Mesenchymal stem cell (in vitro differentiated cells and primary cell): ENCODE measurements at regions not wholly inside any gene's neighbourhood (a gene's known extent, or its start where the extent isn't known, plus 50 kb on each side); places are given as distances from the start of the nearest gene placed in this dataset.

Experiments used
- DNase-seq: peaks from one replicate; pipeline ENCODE4 v3.0.0-alpha.2; 2013
- H2AFZ ChIP-seq: one replicate; pipeline ENCODE4 v1.6.1; 2013; ENCODE audit warnings: low read depth, mild to moderate bottlenecking, control low read depth, inconsistent platforms, low read length, moderate library complexity
- H2AK5ac ChIP-seq: 2 replicates; pipeline ENCODE4 v1.6.1; 2013; ENCODE audit warnings: low read length, moderate library complexity, mild to moderate bottlenecking, inconsistent platforms; ENCODE audit not compliant: severe bottlenecking
- H2BK120ac ChIP-seq: one replicate; pipeline ENCODE4 v1.6.1; 2013; ENCODE audit warnings: low read depth, mild to moderate bottlenecking, inconsistent platforms, low read length, moderate library complexity
- H2BK12ac ChIP-seq, 2 experiments: one replicate each; pipeline ENCODE4 v1.6.1; 2013; ENCODE audit warnings: inconsistent platforms in 2 of 2, low read length in 2 of 2, mild to moderate bottlenecking in 2 of 2, moderate library complexity in 2 of 2, control low read depth in 1 of 2
- H2BK15ac ChIP-seq: one replicate; pipeline ENCODE4 v1.6.1; 2013; ENCODE audit warnings: mild to moderate bottlenecking, low read depth, inconsistent platforms; ENCODE audit not compliant: poor library complexity, severe bottlenecking
- H2BK5ac ChIP-seq: 2 replicates; pipeline ENCODE4 v1.6.1; 2013; ENCODE audit warnings: low read depth, mild to moderate bottlenecking, low read length, control low read depth, inconsistent platforms; ENCODE audit not compliant: poor library complexity, severe bottlenecking
- H3K14ac ChIP-seq, 2 experiments: one replicate each; pipeline ENCODE4 v1.6.1; 2013; ENCODE audit warnings: inconsistent platforms in 2 of 2, low read length in 2 of 2, control low read depth in 1 of 2, mild to moderate bottlenecking in 1 of 2, moderate library complexity in 1 of 2
- H3K18ac ChIP-seq, 2 experiments: one replicate each; pipeline ENCODE4 v1.6.1; 2013; ENCODE audit warnings: inconsistent platforms in 2 of 2, low read length in 2 of 2, control low read depth in 1 of 2, low read depth in 1 of 2, mild to moderate bottlenecking in 1 of 2
- H3K23ac ChIP-seq, 2 experiments: one replicate each; pipeline ENCODE4 v1.6.1; 2013; ENCODE audit warnings: inconsistent platforms in 2 of 2, low read length in 2 of 2, mild to moderate bottlenecking in 2 of 2, moderate library complexity in 2 of 2, control low read depth in 1 of 2
- H3K27ac ChIP-seq: 2 replicates; pipeline ENCODE4 v1.5.1; 2013; ENCODE audit warnings: mild to moderate bottlenecking, moderate library complexity, low read length, control low read depth, inconsistent platforms; ENCODE audit not compliant: poor library complexity, severe bottlenecking
- H3K27me3 ChIP-seq, 2 experiments: 2 replicates each; pipeline versions ENCODE4 v1.6.1 to v1.7.0; 2013; ENCODE audit warnings: low read length in 2 of 2, mild to moderate bottlenecking in 2 of 2, moderate library complexity in 2 of 2, control low read depth in 1 of 2, inconsistent platforms in 1 of 2; ENCODE audit not compliant: control insufficient read depth in 1 of 2, insufficient read depth in 1 of 2
- H3K36me3 ChIP-seq, 2 experiments: 2 replicates each; pipeline versions ENCODE4 v1.6.1 to v1.7.0; 2013; ENCODE audit warnings: low read length in 2 of 2, control low read depth in 1 of 2, inconsistent platforms in 1 of 2, low read depth in 1 of 2, mild to moderate bottlenecking in 1 of 2; ENCODE audit not compliant: insufficient read depth in 2 of 2, control insufficient read depth in 1 of 2
- H3K4ac ChIP-seq, 2 experiments: one replicate each; pipeline ENCODE4 v1.6.1; 2013; ENCODE audit warnings: inconsistent platforms in 2 of 2, low read length in 2 of 2, mild to moderate bottlenecking in 2 of 2, moderate library complexity in 2 of 2, control low read depth in 1 of 2, low read depth in 1 of 2
- H3K4me1 ChIP-seq: 2 replicates; pipeline ENCODE4 v1.6.1; 2013; ENCODE audit warnings: low read depth, low read length, control low read depth; ENCODE audit not compliant: control insufficient read depth, insufficient read depth
- H3K4me2 ChIP-seq: 2 replicates; pipeline ENCODE4 v1.6.1; 2013; ENCODE audit warnings: low read length, mild to moderate bottlenecking, inconsistent platforms; ENCODE audit not compliant: poor library complexity, severe bottlenecking
- H3K4me3 ChIP-seq, 2 experiments: 2 replicates each; pipeline versions ENCODE4 v1.5.1 to v1.7.0; 2013; ENCODE audit warnings: low read length in 2 of 2, mild to moderate bottlenecking in 2 of 2, control low read depth in 1 of 2, low read depth in 1 of 2; ENCODE audit not compliant: insufficient read depth in 1 of 2
- H3K79me1 ChIP-seq: replicated peaks from 2 replicates; pipeline ENCODE4 v1.6.1; 2013; ENCODE audit warnings: mild to moderate bottlenecking, control low read depth, low read length, inconsistent platforms; ENCODE audit not compliant: poor library complexity, severe bottlenecking
- H3K9ac ChIP-seq: 2 replicates; pipeline ENCODE4 v1.7.0; 2013; ENCODE audit warnings: mild to moderate bottlenecking, low read length, moderate library complexity
- H3K9me3 ChIP-seq: 2 replicates; pipeline ENCODE4 v1.7.0; 2013; ENCODE audit warnings: mild to moderate bottlenecking, low read length; ENCODE audit not compliant: control insufficient read depth
- H4K8ac ChIP-seq: one replicate; pipeline ENCODE4 v1.6.1; 2013; ENCODE audit warnings: inconsistent platforms, mild to moderate bottlenecking, low read length, moderate library complexity
- H4K91ac ChIP-seq: one replicate; pipeline ENCODE4 v1.6.1; 2013; ENCODE audit warnings: mild to moderate bottlenecking, low read length, inconsistent platforms
- WGBS: methylation state at CpG from one replicate; pipeline ENCODE4 v1.1.7; 2013; ENCODE audit warnings: mixed read lengths; 5-methylcytosine and 5-hydroxymethylcytosine counted together

GRCh38 chr10:124249812-124250432, 156.5 kb upstream of the CHST15 start:
- H3K9me3 ChIP-seq = no peaks in the 10 kb centered on the region
- H3K27ac ChIP-seq = no peak overlapping the region
- H2AK5ac ChIP-seq = no peak overlapping the region
- peaks cover 0 to 49% of the 10 kb centered on the region in 2 experiments for H3K27me3 ChIP-seq
- no peak overlapping the region for H2BK15ac ChIP-seq
- no peak overlapping the region for H2BK12ac ChIP-seq
- WGBS = 62% methylated on average over 8 of the region's 8 CpGs
- H3K4me2 ChIP-seq = no peak overlapping the region
- H3K4ac ChIP-seq = no peak overlapping the region
- H3K14ac ChIP-seq = no peak overlapping the region
- no peak overlapping the region for H4K91ac ChIP-seq
- H3K79me1 ChIP-seq = no peaks in the 10 kb centered on the region
- no peak overlapping the region for H2BK120ac ChIP-seq
- H2AFZ ChIP-seq = no peak overlapping the region
- no peak overlapping the region for H4K8ac ChIP-seq
- no peak overlapping the region for H3K4me3 ChIP-seq
- H3K4me1 ChIP-seq = peaks cover 1% of the 10 kb centered on the region
- H3K9ac ChIP-seq = no peak overlapping the region
- DNase-seq = no peak
- H3K36me3 ChIP-seq = no peaks in the 10 kb centered on the region
- no peak overlapping the region for H3K18ac ChIP-seq
- H3K23ac ChIP-seq = no peak overlapping the region
- H2BK5ac ChIP-seq = no peak overlapping the region

DNA sequence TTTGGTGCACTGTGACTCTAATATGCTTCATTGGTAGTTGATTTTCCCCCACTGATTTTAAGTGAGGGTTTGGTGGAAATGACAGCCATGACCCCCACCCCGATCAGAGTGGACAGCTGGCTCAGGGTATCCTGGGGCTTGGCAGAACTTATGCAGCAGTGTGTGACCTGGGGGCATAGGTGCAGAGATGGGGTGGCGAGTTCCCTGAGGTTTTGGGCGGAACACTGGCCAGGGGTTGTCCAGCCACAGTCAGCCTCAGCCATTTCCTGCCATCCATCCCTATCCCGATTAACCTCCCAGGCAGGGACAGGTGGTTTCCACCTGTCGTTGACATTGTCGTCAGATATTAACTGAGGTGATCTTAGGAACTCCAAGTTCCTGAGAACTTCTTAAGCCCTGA, 155.8 kb upstream of the CHST15 start:
- Histone ChIP-seq H2AFZ (no peak overlapping the region), H2BK120ac (no peak overlapping the region), H3K14ac (no peak overlapping the region), H3K23ac (no peak overlapping the region), H2BK12ac (no peak overlapping the region), H3K18ac (no peak overlapping the region), H3K9ac (no peak overlapping the region), H2AK5ac (no peak overlapping the region), H3K27me3 (peaks cover 0 to 47% of the 10 kb centered on the region in 2 experiments), H4K91ac (no peak overlapping the region), H3K4me2 (no peak overlapping the region), H2BK5ac (no peak overlapping the region), H3K27ac (no peak overlapping the region), H2BK15ac (no peak overlapping the region), H4K8ac (no peak overlapping the region), H3K4me1 (peaks cover 1% of the 10 kb centered on the region), H3K36me3 (no peaks in the 10 kb centered on the region), H3K4ac (no peak overlapping the region), H3K4me3 (no peak overlapping the region), H3K79me1 (no peaks in the 10 kb centered on the region), H3K9me3 (no peaks in the 10 kb centered on the region)
- no peak for DNase-seq
- 76% methylated on average over 3 of the region's 6 CpGs for WGBS

- no peak overlapping the region for H2BK5ac ChIP-seq
- H2AFZ ChIP-seq = no peak overlapping the region
- H3K36me3 ChIP-seq = no peaks in the 10 kb centered on the region
- no peak overlapping the region for H3K18ac ChIP-seq
- H2BK120ac ChIP-seq = no peak overlapping the region
- DNase-seq = no peak
- 85% methylated on average over 18 of the region's 18 CpGs for WGBS
- no peak overlapping the region for H2BK12ac ChIP-seq
- no peak overlapping the region for H3K23ac ChIP-seq
- no peak overlapping the region for H3K4me2 ChIP-seq
- H3K27me3 ChIP-seq = peaks cover 0 to 51% of the 10 kb centered on the region in 2 experiments
- no peak overlapping the region for H4K8ac ChIP-seq
- H3K9ac ChIP-seq = no peak overlapping the region
- H3K79me1 ChIP-seq = no peaks in the 10 kb centered on the region
- H4K91ac ChIP-seq = no peak overlapping the region
- H2AK5ac ChIP-seq = no peak overlapping the region
- no peak overlapping the region for H3K27ac ChIP-seq
- no peak overlapping the region for H3K4me3 ChIP-seq
- H3K4ac ChIP-seq = no peak overlapping the region
- H2BK15ac ChIP-seq = no peak overlapping the region
- H3K4me1 ChIP-seq = peaks cover 1% of the 10 kb centered on the region
- H3K9me3 ChIP-seq = no peaks in the 10 kb centered on the region
- H3K14ac ChIP-seq = no peak overlapping the region
Observed at GRCh38 chr10:124248056-124249045, 155.0 kb upstream of the CHST15 start.

GRCh38 chr10:124245806-124246440, 152.5 kb upstream of the CHST15 start:
- WGBS = 76% methylated on average over 10 of the region's 11 CpGs
- Histone ChIP-seq H3K9me3 (no peaks in the 10 kb centered on the region), H3K18ac (no peak overlapping the region), H2BK15ac (no peak overlapping the region), H2AK5ac (no peak overlapping the region), H3K14ac (peak overlapping the region in 1 of 2 experiments; percentile 58), H3K4ac (no peak overlapping the region), H4K8ac (no peak overlapping the region), H2AFZ (no peak overlapping the region), H3K4me1 (peaks cover 1% of the 10 kb centered on the region), H4K91ac (no peak overlapping the region), H3K36me3 (no peaks in the 10 kb centered on the region), H3K9ac (no peak overlapping the region), H3K79me1 (no peaks in the 10 kb centered on the region), H3K27me3 (peaks cover 0 to 55% of the 10 kb centered on the region in 2 experiments), H3K23ac (no peak overlapping the region), H2BK120ac (no peak overlapping the region), H2BK5ac (no peak overlapping the region), H3K4me3 (peak overlapping the region in 1 of 2 experiments; percentile 14), H3K27ac (no peak overlapping the region), H3K4me2 (no peak overlapping the region), H2BK12ac (no peak overlapping the region)
- DNase-seq = no peak
